PC-3 (cell line): ENCODE measurements at regions not wholly inside any gene's neighbourhood (a gene's known extent, or its start where the extent isn't known, plus 50 kb on each side); places are given as distances from the start of the nearest gene placed in this dataset.

Experiments
- CTCF ChIP-seq: fragments of 300-600 bp; sonication (generic); conservative IDR thresholded peaks from 2 replicates; pipeline ENCODE4 v1.5.1; 2017; ENCODE audit warnings: antibody characterized with exemption, low read depth, mild to moderate bottlenecking, low read length
- EZH2 ChIP-seq: fragments of 300-600 bp; sonication (generic); IDR thresholded peaks from one replicate; pipeline ENCODE4 v1.6.1; 2017; ENCODE audit warnings: antibody characterized with exemption, mild to moderate bottlenecking, low read length; ENCODE audit not compliant: unreplicated experiment

GRCh38 chr20:6975311-6975710 lies 207.8 kb downstream of the BMP2 start:
- no peak for TF ChIP-seq CTCF
- no peak for TF ChIP-seq EZH2
